SK-N-SH (cell line): ENCODE measurements at regions not wholly inside any gene's neighbourhood (a gene's known extent, or its start where the extent isn't known, plus 50 kb on each side); places are given as distances from the start of the nearest gene placed in this dataset.

Experiments
- CTCF ChIA-PET: fragments of 300-600, 350-600 bp; formaldehyde crosslinking; extraction: SDS; loops from one replicate; lab custom pipeline; 2021; lab: Yijun Ruan, JAX
- POLR2A ChIA-PET: fragments of 350-600 bp; sonication (Branson Sonifier 250); formaldehyde crosslinking; extraction: SDS; loops from one replicate; lab custom pipeline; 2020; ENCODE audit warnings: antibody characterized with exemption, inconsistent platforms; lab: Yijun Ruan, JAX
- DNase-seq: peaks from one replicate; pipeline ENCODE4 v3.0.0; 2012
- H2AFZ ChIP-seq: fragments of 200-600 bp; sonication (generic); 2 replicates; pipeline ENCODE4 v1.8.1; 2016; ENCODE audit warnings: antibody characterized with exemption, mild to moderate bottlenecking, low read depth
- H3F3A ChIP-seq: fragments of 200-600 bp; sonication (generic); replicated peaks from 2 replicates; pipeline ENCODE3; 2016; ENCODE audit warnings: antibody characterized with exemption, mild to moderate bottlenecking; ENCODE audit not compliant: insufficient read depth
- H3K27ac ChIP-seq, 2 experiments: fragments of 200-500 bp in 1 of 2; fragments of 200-600 bp in 1 of 2; sonication (Bioruptor generic) in 1 of 2; sonication (generic), shearing (Covaris generic) in 1 of 2; 2 replicates each; pipeline versions ENCODE4 v1.5.1 to v1.6.1; 2014 to 2016; ENCODE audit warnings: low read depth in 2 of 2, inconsistent platforms in 1 of 2, low read length in 1 of 2, mild to moderate bottlenecking in 1 of 2, mixed read lengths in 1 of 2
- H3K27me3 ChIP-seq: fragments of 200-600 bp; sonication (generic), shearing (Covaris generic); 2 replicates; pipeline ENCODE4 v1.6.1; 2016; ENCODE audit warnings: mixed run types; ENCODE audit not compliant: insufficient read depth
- H3K36me3 ChIP-seq, 2 experiments: fragments of 200-500 bp in 1 of 2; fragments of 200-600 bp in 1 of 2; sonication (Bioruptor generic) in 1 of 2; sonication (generic) in 1 of 2; replicated peaks in 1 of 2; 2 replicates each; pipeline versions ENCODE3 to v1.5.1; 2014 to 2016; ENCODE audit warnings: low read length in 1 of 2, mild to moderate bottlenecking in 1 of 2; ENCODE audit not compliant: insufficient read depth in 2 of 2, control insufficient read depth in 1 of 2
- H3K4me1 ChIP-seq, 2 experiments: fragments of 200-500 bp in 1 of 2; fragments of 200-600 bp in 1 of 2; sonication (Bioruptor generic) in 1 of 2; sonication (generic), shearing (Covaris generic) in 1 of 2; 2 replicates each; pipeline versions ENCODE4 v1.5.1 to v1.6.1; 2014 to 2016; ENCODE audit warnings: low read depth in 1 of 2, low read length in 1 of 2, mixed run types in 1 of 2; ENCODE audit not compliant: insufficient read depth in 2 of 2, control insufficient read depth in 1 of 2
- H3K4me2 ChIP-seq: fragments of 200-600 bp; sonication (generic), shearing (Covaris generic); 2 replicates; pipeline ENCODE4 v1.6.1; 2017; ENCODE audit warnings: mixed run types
- H3K4me3 ChIP-seq, 2 experiments: fragments of 200-500 bp in 1 of 2; fragments of 200-600 bp in 1 of 2; sonication (Bioruptor generic) in 1 of 2; sonication (generic), shearing (Covaris generic) in 1 of 2; 2 replicates each; pipeline versions ENCODE4 v1.5.1 to v1.8.1; 2014 to 2016; ENCODE audit warnings: low read depth in 2 of 2, inconsistent platforms in 1 of 2, low read length in 1 of 2, mild to moderate bottlenecking in 1 of 2, mixed read lengths in 1 of 2, moderate library complexity in 1 of 2
- H3K79me2 ChIP-seq: fragments of 200-600 bp; sonication (generic); 2 replicates; pipeline ENCODE4 v1.8.1; 2017; ENCODE audit warnings: mild to moderate bottlenecking; ENCODE audit not compliant: insufficient read depth
- H3K9ac ChIP-seq: fragments of 200-600 bp; sonication (generic); 2 replicates; pipeline ENCODE4 v1.6.1; 2017; ENCODE audit warnings: mixed run types
- H3K9me2 ChIP-seq: fragments of 200-600 bp; sonication (generic); 2 replicates; pipeline ENCODE4 v1.6.1; 2017; ENCODE audit warnings: mixed run types
- H3K9me3 ChIP-seq: fragments of 200-600 bp; sonication (generic); 2 replicates; pipeline ENCODE4 v1.6.1; 2017; ENCODE audit warnings: mixed run types, mild to moderate bottlenecking, moderate library complexity
- H4K20me1 ChIP-seq: fragments of 200-600 bp; sonication (generic); 2 replicates; pipeline ENCODE4 v1.6.1; 2017; ENCODE audit warnings: mild to moderate bottlenecking, mixed run types; ENCODE audit not compliant: insufficient read depth
- CTCF ChIP-seq: fragments of 200-600 bp; sonication (generic); IDR thresholded peaks from 2 replicates; pipeline ENCODE4 v1.6.1; 2017; ENCODE audit warnings: antibody characterized with exemption, mild to moderate bottlenecking, moderate library complexity
- EP300 ChIP-seq, 2 experiments: IDR thresholded peaks; 2 replicates each; pipeline versions ENCODE4 v1.4.0 to v1.6.1; 2012; ENCODE audit warnings: borderline replicate concordance in 1 of 2, low read depth in 1 of 2, low read length in 1 of 2
- FOSL2 ChIP-seq: IDR thresholded peaks from 2 replicates; pipeline ENCODE4 v1.4.0; 2012; ENCODE audit warnings: low read depth, mild to moderate bottlenecking, moderate library complexity, borderline replicate concordance
- FOXJ3 ChIP-seq: sonication (generic); formaldehyde crosslinking; IDR thresholded peaks from 2 replicates; pipeline ENCODE4 v1.5.1; 2020; ENCODE audit warnings: mild to moderate bottlenecking, missing genetic modification reagents
- GABPA ChIP-seq: IDR thresholded peaks from 2 replicates; pipeline ENCODE4 v1.4.0; 2012; ENCODE audit warnings: low read depth, mild to moderate bottlenecking
- IRF3 ChIP-seq: fragments of 150-350 bp; IDR thresholded peaks from 2 replicates; pipeline ENCODE4 v1.6.1; 2016; ENCODE audit warnings: mild to moderate bottlenecking, low read depth, low read length
- JUND ChIP-seq: IDR thresholded peaks from 2 replicates; pipeline ENCODE4 v1.4.0; 2012
- MAX ChIP-seq: IDR thresholded peaks from 2 replicates; pipeline ENCODE4 v1.4.0; 2012; ENCODE audit warnings: low read depth
- PBX3 ChIP-seq: IDR thresholded peaks from 2 replicates; pipeline ENCODE4; 2012
- POLR2AphosphoS5 ChIP-seq: IDR thresholded peaks from 2 replicates; pipeline ENCODE4 v1.6.1; 2012; ENCODE audit warnings: low read depth, low read length
- REST ChIP-seq: IDR thresholded peaks from 2 replicates; pipeline ENCODE4 v1.6.1; 2012; ENCODE audit warnings: mild to moderate bottlenecking, low read depth, low read length, moderate library complexity
- SIN3A ChIP-seq: IDR thresholded peaks from 2 replicates; pipeline ENCODE4 v1.6.1; 2012; ENCODE audit warnings: low read depth, mild to moderate bottlenecking, low read length, moderate library complexity, borderline replicate concordance
- TAF1 ChIP-seq: IDR thresholded peaks from 2 replicates; pipeline ENCODE4 v1.6.1; 2012; ENCODE audit warnings: low read depth, mild to moderate bottlenecking, low read length, moderate library complexity, borderline replicate concordance
- TEAD4 ChIP-seq: IDR thresholded peaks from 2 replicates; pipeline ENCODE4 v1.4.0; 2012; ENCODE audit warnings: mild to moderate bottlenecking, borderline replicate concordance; ENCODE audit not compliant: insufficient read depth
- YY1 ChIP-seq: IDR thresholded peaks from 2 replicates; pipeline ENCODE4 v1.4.0; 2012; ENCODE audit warnings: low read depth, mild to moderate bottlenecking
- WGBS: methylation state at CpG from one replicate; pipeline ENCODE4 v1.1.6; 2017; ENCODE audit warnings: low lambda C conversion rate; 5-methylcytosine and 5-hydroxymethylcytosine counted together

GRCh38 chr7:15084368-15084767, 181.8 kb upstream of the DGKB start:
- no peak overlapping the region for H2AFZ ChIP-seq
- H3K4me1 ChIP-seq: peaks cover 0 to 4% of the 10 kb centered on the region in 2 experiments; a peak in 1 of 4 replicates
- TF ChIP-seq REST (no peak), POLR2AphosphoS5 (no peak), IRF3 (no peak)
- no peak for DNase-seq
- no peaks in the 10 kb centered on the region for H3K79me2 ChIP-seq
- no peak overlapping the region for H3K9ac ChIP-seq
- no peaks in the 10 kb centered on the region for H3K9me3 ChIP-seq
- 82% methylated on average over 5 of the region's 5 CpGs for WGBS
- H3K27ac ChIP-seq: no peak overlapping the region
- no peak overlapping the region for H3K4me3 ChIP-seq
- H3F3A ChIP-seq: peaks cover 18% of the 10 kb centered on the region
- no peaks in the 10 kb centered on the region for H4K20me1 ChIP-seq
- no peak overlapping the region for H3K4me2 ChIP-seq
- CTCF ChIA-PET: no interaction called here
- POLR2A ChIA-PET: no interaction called here
- H3K36me3 ChIP-seq: no peaks in the 10 kb centered on the region
- H3K27me3 ChIP-seq: no peaks in the 10 kb centered on the region
- no peaks in the 10 kb centered on the region for H3K9me2 ChIP-seq

GRCh38 chr7:15081891-15082290, 179.3 kb upstream of the DGKB start:
- ChIA-PET CTCF (interaction anchor here (1.2 kb wide), 1 partner anchor 9 kb away, joined by 5 read pairs; no protein-coding TSS in a partner anchor), POLR2A (no interaction called here)
- H3K9me3 ChIP-seq: no peaks in the 10 kb centered on the region
- no peaks in the 10 kb centered on the region for H3K36me3 ChIP-seq
- H2AFZ ChIP-seq: no peak overlapping the region
- no peak overlapping the region for H3K4me3 ChIP-seq
- H3F3A ChIP-seq: peaks cover 12% of the 10 kb centered on the region
- H3K4me1 ChIP-seq: peaks cover 0 to 4% of the 10 kb centered on the region in 2 experiments; a peak in 1 of 4 replicates
- TF ChIP-seq EP300 (IDR thresholded peaks at IDR 0.05; ENCODE audit: borderline replicate concordance in 1 of 2, low read depth in 1 of 2, low read length in 1 of 2) (no peak), YY1 (no peak), JUND (no peak), GABPA (no peak), PBX3 (no peak), TAF1 (no peak), TEAD4 (no peak), MAX (no peak), FOXJ3 (no peak), SIN3A (no peak), CTCF (no peak), IRF3 (no peak), FOSL2 (no peak)
- H3K9ac ChIP-seq: no peak overlapping the region
- 91% methylated on average over 1 of the region's 1 CpG for WGBS
- H3K27me3 ChIP-seq: no peaks in the 10 kb centered on the region
- H3K27ac ChIP-seq: no peak overlapping the region
- no peaks in the 10 kb centered on the region for H3K9me2 ChIP-seq
- no peaks in the 10 kb centered on the region for H3K79me2 ChIP-seq
- no peaks in the 10 kb centered on the region for H4K20me1 ChIP-seq
- no peak overlapping the region for H3K4me2 ChIP-seq
- DNase-seq: no peak
